SU-DHL-6 (cell line): ENCODE measurements at regions not wholly inside any gene's neighbourhood (a gene's known extent, or its start where the extent isn't known, plus 50 kb on each side); places are given as distances from the start of the nearest gene placed in this dataset.
"Not testable (repeated sequence)": the region's sequence is repeated elsewhere in the genome, so short reads cannot be mapped to it uniquely, and the experiment has no call there.

ENCODE experiments used
- H2AFZ ChIP-seq: fragments of 200-600 bp; sonication (generic); 2 replicates; pipeline ENCODE4 v1.6.1; 2014; ENCODE audit warnings: low read depth, mild to moderate bottlenecking, moderate library complexity, mixed read lengths, antibody characterized with exemption, low read length; ENCODE audit not compliant: severe bottlenecking
- H3F3A ChIP-seq: fragments of 200-600 bp; shearing (Covaris generic); 2 replicates; pipeline ENCODE4 v1.6.0; 2016; ENCODE audit warnings: antibody characterized with exemption, mild to moderate bottlenecking; ENCODE audit not compliant: insufficient read depth
- H3K27ac ChIP-seq: fragments of 200-600 bp; sonication (generic); 2 replicates; pipeline ENCODE4 v1.5.1; 2016; ENCODE audit warnings: low read depth, mild to moderate bottlenecking, low read length, moderate library complexity, mixed read lengths
- H3K27me3 ChIP-seq: fragments of 200-600 bp; sonication (generic), shearing (Covaris generic); 2 replicates; pipeline ENCODE4 v1.6.0; 2014; ENCODE audit warnings: mild to moderate bottlenecking, low read length
- H3K36me3 ChIP-seq: fragments of 200-600 bp; sonication (generic); 2 replicates; pipeline ENCODE4 v1.6.1; 2014; ENCODE audit warnings: mild to moderate bottlenecking, low read length, mixed read lengths
- H3K4me2 ChIP-seq: fragments of 300-600, 200-600 bp; shearing (Covaris generic), sonication (generic); 2 replicates; pipeline ENCODE4 v1.6.0; 2014; ENCODE audit warnings: low read length, low read depth, mild to moderate bottlenecking; ENCODE audit not compliant: poor library complexity, severe bottlenecking
- H3K4me3 ChIP-seq: fragments of 200-600 bp; sonication (generic); 2 replicates; pipeline ENCODE4 v1.5.1; 2014; ENCODE audit warnings: antibody characterized with exemption, low read length, mild to moderate bottlenecking, mixed read lengths; ENCODE audit not compliant: insufficient read depth, poor library complexity, severe bottlenecking
- H3K79me2 ChIP-seq: fragments of 200-600 bp; sonication (generic); 2 replicates; pipeline ENCODE4 v1.6.1; 2014; ENCODE audit warnings: mild to moderate bottlenecking, low read length, moderate library complexity; ENCODE audit not compliant: insufficient read depth
- H3K9ac ChIP-seq: fragments of 200-600 bp; sonication (generic); 2 replicates; pipeline ENCODE4 v1.7.0; 2014; ENCODE audit warnings: mild to moderate bottlenecking, low read length
- H3K9me2 ChIP-seq: fragments of 200-600 bp; sonication (generic); replicated peaks from 2 replicates; pipeline ENCODE4 v1.6.1; 2014; ENCODE audit warnings: low read length; ENCODE audit not compliant: insufficient read depth
- H3K9me3 ChIP-seq: fragments of 200-600 bp; sonication (generic); 2 replicates; pipeline ENCODE4 v1.6.1; 2014; ENCODE audit warnings: low read length, mixed read lengths; ENCODE audit not compliant: insufficient read depth
- H4K20me1 ChIP-seq: fragments of 200-600 bp; sonication (generic); 2 replicates; pipeline ENCODE4 v1.6.1; 2014; ENCODE audit warnings: low read depth, mild to moderate bottlenecking, antibody characterized with exemption, low read length, moderate library complexity, mixed read lengths
- CTCF ChIP-seq: fragments of 200-600 bp; sonication (generic); IDR thresholded peaks from one replicate; pipeline ENCODE4 v1.5.1; 2017; ENCODE audit warnings: antibody characterized with exemption, mild to moderate bottlenecking, low read length, moderate library complexity; ENCODE audit not compliant: insufficient read depth, poor library complexity, severe bottlenecking

DNA sequence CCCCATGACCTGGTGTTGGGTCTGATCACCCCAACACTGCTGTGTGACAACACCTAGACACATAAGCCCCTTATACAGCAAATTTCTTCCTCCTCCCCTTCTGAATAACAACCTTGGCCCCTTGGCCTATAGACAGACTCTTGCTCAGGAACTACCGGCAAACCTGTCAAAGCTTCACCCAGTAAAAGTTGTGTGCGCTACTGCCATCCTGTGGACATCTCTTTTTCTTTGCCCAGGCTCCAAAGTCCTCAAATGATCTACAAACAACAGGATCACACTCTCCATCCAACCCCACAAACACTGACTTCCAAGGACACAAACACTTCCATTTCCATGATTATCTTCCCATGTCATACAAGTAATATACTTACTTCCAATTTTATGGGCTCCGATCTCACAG is 1265.8 kb downstream of the RPIA start:
- not testable (repeated sequence) for H3K9me3 ChIP-seq, H3K9me2 ChIP-seq

GRCh38 chr2:89959729-89960378 is 1268.4 kb downstream of the RPIA start:
- H3K4me2 ChIP-seq, H3K27ac ChIP-seq, H3K27me3 ChIP-seq, H3K36me3 ChIP-seq, H3K4me3 ChIP-seq, H2AFZ ChIP-seq, H3K9me2 ChIP-seq, H3K9ac ChIP-seq, H3K9me3 ChIP-seq, H3F3A ChIP-seq, H4K20me1 ChIP-seq, H3K79me2 ChIP-seq: not testable (repeated sequence)

More for the DNA sequence above, 1265.8 kb downstream of the RPIA start:
- TF ChIP-seq CTCF: peak; percentile 18
- H4K20me1 ChIP-seq, H3K27me3 ChIP-seq, H3K4me3 ChIP-seq, H3K36me3 ChIP-seq, H3K27ac ChIP-seq, H3K79me2 ChIP-seq, H3K9ac ChIP-seq, H2AFZ ChIP-seq, H3K4me2 ChIP-seq, H3F3A ChIP-seq: not testable (repeated sequence)

GRCh38 chr2:89960570-89960969 is 1269.1 kb downstream of the RPIA start:
- H3K27ac ChIP-seq, H3F3A ChIP-seq, H3K9me2 ChIP-seq, H3K27me3 ChIP-seq, H3K9me3 ChIP-seq, H4K20me1 ChIP-seq, H3K4me3 ChIP-seq, H3K36me3 ChIP-seq, H3K4me2 ChIP-seq, H3K79me2 ChIP-seq, H3K9ac ChIP-seq, H2AFZ ChIP-seq: not testable (repeated sequence)

DNA sequence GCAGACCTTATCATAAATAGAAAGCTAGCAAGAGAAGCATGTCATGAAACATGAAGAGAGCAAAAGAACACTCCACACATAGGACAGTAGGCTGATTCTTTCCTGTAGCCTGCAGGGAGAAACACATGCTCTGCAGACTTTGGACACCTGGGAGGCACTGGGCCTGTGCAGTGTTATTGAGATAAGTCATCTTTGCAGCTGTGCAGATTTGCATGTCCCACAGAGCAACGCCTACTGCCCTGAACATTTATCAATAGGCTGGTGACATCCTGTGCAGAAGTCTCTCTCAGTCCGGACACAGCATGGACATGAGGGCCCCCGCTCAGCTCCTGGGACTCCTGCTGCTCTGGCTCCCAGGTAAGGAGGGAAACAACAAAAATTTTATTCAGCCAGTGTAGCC is 1277.1 kb downstream of the RPIA start:
- H3K79me2 ChIP-seq, H3K4me3 ChIP-seq, H3K9ac ChIP-seq, H3K9me3 ChIP-seq, H3K36me3 ChIP-seq, H4K20me1 ChIP-seq, H3K4me2 ChIP-seq, H3K9me2 ChIP-seq, H3F3A ChIP-seq, H3K27me3 ChIP-seq, H2AFZ ChIP-seq, H3K27ac ChIP-seq: not testable (repeated sequence)

DNA sequence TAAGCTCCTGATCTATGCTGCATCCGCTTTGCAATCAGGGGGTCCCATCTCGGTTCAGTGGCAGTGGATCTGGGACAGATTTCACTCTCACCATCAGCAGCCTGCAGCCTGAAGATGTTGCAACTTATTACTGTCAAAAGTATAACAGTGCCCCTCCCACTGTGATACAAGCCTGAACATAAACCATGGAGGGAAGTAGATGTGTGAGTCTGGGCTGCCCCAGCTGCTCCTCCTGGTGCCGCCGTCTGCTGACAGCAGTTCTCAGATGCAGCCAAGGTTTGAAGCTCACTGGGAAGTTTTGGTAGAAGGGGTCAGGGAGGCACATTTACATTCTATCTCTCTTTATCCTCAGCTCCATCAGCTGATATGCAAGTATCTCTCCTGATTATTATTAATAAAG is 1277.7 kb downstream of the RPIA start:
- H3K4me3 ChIP-seq, H3K9ac ChIP-seq, H3K27me3 ChIP-seq, H4K20me1 ChIP-seq, H3K9me2 ChIP-seq, H2AFZ ChIP-seq, H3K4me2 ChIP-seq, H3F3A ChIP-seq, H3K9me3 ChIP-seq, H3K27ac ChIP-seq, H3K36me3 ChIP-seq, H3K79me2 ChIP-seq: not testable (repeated sequence)

DNA sequence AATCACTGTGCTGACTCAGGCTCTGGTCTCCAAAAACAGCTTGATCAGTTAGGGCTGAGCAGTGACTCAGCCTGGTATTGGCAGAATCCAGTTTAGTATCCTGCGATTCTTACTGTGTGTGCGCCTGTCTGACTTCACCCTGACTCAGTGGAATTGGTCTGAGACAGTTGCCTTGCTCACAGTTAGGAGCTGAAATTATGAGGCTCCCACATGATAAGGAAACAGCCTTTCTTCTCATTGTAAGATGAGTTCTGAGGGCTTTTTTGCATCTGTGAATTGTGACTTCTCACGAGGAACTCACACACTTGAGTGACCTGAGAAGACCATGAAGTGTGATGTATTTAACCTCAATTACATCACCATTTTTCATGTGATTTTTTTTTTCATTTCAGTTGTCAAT is 1282.4 kb downstream of the RPIA start:
- H3F3A ChIP-seq, H4K20me1 ChIP-seq, H3K79me2 ChIP-seq, H3K36me3 ChIP-seq, H3K27ac ChIP-seq, H3K9ac ChIP-seq, H3K4me2 ChIP-seq, H3K9me2 ChIP-seq, H3K4me3 ChIP-seq, H3K9me3 ChIP-seq, H3K27me3 ChIP-seq, H2AFZ ChIP-seq: not testable (repeated sequence)

DNA sequence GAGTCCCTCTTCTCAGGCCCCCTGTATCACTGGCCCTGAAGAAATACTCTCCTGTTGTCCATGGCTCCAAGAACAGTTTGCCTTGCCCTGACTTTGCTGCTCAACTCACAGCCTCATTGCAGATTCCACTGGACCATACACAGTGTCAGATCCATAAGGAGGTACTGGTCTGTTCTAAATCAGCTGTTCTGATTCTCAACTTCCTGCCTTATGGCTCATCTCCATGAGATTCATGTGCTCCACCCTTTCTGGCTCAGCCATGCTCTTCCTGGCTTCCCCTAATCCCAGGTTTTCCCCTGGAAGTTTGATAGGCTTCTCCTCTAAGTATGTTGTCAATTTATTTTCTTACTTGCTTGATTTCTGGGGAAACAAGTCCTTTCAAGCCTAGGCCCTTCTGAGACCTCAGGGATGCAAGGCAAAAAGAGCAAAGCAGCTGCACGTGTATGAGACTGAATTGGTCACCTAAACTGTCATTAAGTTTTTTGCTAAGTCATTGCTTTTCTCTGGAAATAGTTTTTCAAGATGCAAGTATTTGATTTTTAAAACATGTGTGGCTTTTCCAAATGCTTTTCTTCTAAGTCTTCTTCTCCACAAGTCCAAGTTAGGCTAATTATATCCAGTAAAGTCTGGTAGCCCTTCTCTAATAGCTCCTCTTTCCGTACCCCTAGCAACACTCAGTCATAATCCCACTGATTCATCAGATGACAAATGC is 1288.5 kb downstream of the RPIA start:
- H3K27me3 ChIP-seq, H4K20me1 ChIP-seq, H3K9me3 ChIP-seq, H2AFZ ChIP-seq, H3K4me3 ChIP-seq, H3K27ac ChIP-seq, H3K79me2 ChIP-seq, H3K9ac ChIP-seq, H3F3A ChIP-seq, H3K36me3 ChIP-seq, H3K4me2 ChIP-seq, H3K9me2 ChIP-seq: not testable (repeated sequence)
